PC-9 (cell line): ENCODE measurements at regions not wholly inside any gene's neighbourhood (a gene's known extent, or its start where the extent isn't known, plus 50 kb on each side); places are given as distances from the start of the nearest gene placed in this dataset.

Source experiments
- EZH2 ChIP-seq: fragments of 200-600 bp; sonication (generic); IDR thresholded peaks from 2 replicates; pipeline ENCODE4 v1.8.0; 2017; ENCODE audit warnings: antibody characterized with exemption, low read depth
- TF ChIP-seq, protein P1 (sequence below): fragments of 200-600 bp; sonication (generic); conservative IDR thresholded peaks from 2 replicates; pipeline ENCODE4 v1.6.1; 2017; ENCODE audit warnings: mixed run types, antibody characterized with exemption, mild to moderate bottlenecking, moderate library complexity

DNA sequence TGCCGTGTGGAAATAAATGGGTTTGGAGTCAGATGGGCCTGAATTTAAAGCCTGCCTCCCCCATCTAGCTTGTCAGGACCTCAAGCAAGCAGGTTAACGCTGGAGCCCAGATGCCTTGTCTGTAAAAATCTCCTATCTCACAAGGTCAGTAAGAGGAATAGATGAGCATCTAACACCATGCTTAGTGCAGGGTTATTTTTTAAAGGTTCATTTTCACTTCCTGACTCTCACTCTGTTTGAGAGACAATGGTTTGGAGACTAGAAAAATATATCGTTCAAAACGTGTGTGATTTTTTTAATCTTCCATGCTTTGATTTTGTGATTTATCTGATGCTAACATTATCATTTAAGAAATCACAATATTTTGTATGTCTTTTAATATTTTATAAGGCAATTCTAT, 114.0 kb upstream of the TAB2 start:
- TF ChIP-seq, protein P1, sequence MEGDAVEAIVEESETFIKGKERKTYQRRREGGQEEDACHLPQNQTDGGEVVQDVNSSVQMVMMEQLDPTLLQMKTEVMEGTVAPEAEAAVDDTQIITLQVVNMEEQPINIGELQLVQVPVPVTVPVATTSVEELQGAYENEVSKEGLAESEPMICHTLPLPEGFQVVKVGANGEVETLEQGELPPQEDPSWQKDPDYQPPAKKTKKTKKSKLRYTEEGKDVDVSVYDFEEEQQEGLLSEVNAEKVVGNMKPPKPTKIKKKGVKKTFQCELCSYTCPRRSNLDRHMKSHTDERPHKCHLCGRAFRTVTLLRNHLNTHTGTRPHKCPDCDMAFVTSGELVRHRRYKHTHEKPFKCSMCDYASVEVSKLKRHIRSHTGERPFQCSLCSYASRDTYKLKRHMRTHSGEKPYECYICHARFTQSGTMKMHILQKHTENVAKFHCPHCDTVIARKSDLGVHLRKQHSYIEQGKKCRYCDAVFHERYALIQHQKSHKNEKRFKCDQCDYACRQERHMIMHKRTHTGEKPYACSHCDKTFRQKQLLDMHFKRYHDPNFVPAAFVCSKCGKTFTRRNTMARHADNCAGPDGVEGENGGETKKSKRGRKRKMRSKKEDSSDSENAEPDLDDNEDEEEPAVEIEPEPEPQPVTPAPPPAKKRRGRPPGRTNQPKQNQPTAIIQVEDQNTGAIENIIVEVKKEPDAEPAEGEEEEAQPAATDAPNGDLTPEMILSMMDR, result no peak
- no peak for TF ChIP-seq EZH2
